ENCODE measurements at regions not wholly inside any gene's neighbourhood (a gene's known extent, or its start where the extent isn't known, plus 50 kb on each side); places are given as distances from the start of the nearest gene placed in this dataset.

DNA sequence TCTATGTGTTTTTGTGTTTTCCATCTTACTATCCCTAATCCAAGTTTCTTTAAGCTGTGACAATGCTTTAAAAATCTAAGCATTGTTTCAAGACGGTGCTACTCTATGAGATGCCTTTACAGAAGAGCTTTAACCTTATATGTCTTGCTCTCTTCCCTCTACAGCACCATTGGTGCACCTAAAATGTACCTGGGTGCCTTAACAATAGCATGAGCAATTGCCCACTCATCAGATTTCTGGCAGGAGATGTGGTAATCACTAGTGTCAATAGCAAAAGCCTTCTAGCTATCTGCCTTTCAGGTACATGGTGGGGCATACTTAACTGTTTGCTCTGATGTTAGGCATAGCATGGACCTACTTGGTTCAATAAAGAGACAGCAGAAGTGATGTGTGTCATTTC lies 222.3 kb upstream of the KIF2A start:
- TF ChIP-seq, protein P1, sequence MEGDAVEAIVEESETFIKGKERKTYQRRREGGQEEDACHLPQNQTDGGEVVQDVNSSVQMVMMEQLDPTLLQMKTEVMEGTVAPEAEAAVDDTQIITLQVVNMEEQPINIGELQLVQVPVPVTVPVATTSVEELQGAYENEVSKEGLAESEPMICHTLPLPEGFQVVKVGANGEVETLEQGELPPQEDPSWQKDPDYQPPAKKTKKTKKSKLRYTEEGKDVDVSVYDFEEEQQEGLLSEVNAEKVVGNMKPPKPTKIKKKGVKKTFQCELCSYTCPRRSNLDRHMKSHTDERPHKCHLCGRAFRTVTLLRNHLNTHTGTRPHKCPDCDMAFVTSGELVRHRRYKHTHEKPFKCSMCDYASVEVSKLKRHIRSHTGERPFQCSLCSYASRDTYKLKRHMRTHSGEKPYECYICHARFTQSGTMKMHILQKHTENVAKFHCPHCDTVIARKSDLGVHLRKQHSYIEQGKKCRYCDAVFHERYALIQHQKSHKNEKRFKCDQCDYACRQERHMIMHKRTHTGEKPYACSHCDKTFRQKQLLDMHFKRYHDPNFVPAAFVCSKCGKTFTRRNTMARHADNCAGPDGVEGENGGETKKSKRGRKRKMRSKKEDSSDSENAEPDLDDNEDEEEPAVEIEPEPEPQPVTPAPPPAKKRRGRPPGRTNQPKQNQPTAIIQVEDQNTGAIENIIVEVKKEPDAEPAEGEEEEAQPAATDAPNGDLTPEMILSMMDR (IDR thresholded peaks at IDR 0.05) = no peak
- no peak for TF ChIP-seq POLR2AphosphoS5 (IDR thresholded peaks at IDR 0.05; ENCODE audit: insufficient read depth in 1 of 2, low read depth in 1 of 2)

All from vagina (tissue), 2 donors.